ENCODE measurements at regions not wholly inside any gene's neighbourhood (a gene's known extent, or its start where the extent isn't known, plus 50 kb on each side); places are given as distances from the start of the nearest gene placed in this dataset.

GRCh38 chr1:63269571-63269970 is 52.8 kb upstream of the FOXD3 start:
- TF ChIP-seq POLR2A (IDR thresholded peaks at IDR 0.05) = no peak
- TF ChIP-seq, protein P1, sequence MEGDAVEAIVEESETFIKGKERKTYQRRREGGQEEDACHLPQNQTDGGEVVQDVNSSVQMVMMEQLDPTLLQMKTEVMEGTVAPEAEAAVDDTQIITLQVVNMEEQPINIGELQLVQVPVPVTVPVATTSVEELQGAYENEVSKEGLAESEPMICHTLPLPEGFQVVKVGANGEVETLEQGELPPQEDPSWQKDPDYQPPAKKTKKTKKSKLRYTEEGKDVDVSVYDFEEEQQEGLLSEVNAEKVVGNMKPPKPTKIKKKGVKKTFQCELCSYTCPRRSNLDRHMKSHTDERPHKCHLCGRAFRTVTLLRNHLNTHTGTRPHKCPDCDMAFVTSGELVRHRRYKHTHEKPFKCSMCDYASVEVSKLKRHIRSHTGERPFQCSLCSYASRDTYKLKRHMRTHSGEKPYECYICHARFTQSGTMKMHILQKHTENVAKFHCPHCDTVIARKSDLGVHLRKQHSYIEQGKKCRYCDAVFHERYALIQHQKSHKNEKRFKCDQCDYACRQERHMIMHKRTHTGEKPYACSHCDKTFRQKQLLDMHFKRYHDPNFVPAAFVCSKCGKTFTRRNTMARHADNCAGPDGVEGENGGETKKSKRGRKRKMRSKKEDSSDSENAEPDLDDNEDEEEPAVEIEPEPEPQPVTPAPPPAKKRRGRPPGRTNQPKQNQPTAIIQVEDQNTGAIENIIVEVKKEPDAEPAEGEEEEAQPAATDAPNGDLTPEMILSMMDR (IDR thresholded peaks at IDR 0.05) = no peak

All from body of pancreas (tissue), 4 donors.